Spleen (tissue), 7 donors: ENCODE measurements at regions not wholly inside any gene's neighbourhood (a gene's known extent, or its start where the extent isn't known, plus 50 kb on each side); places are given as distances from the start of the nearest gene placed in this dataset.

Experiments
- POLR2A ChIP-seq, 3 donors: fragments of 450-650 bp; IDR thresholded peaks; one replicate each; pipeline ENCODE4 v1.5.1; 2017; ENCODE audit warnings: antibody characterized with exemption in 3 of 3, mild to moderate bottlenecking in 1 of 3
- TF ChIP-seq, protein P1 (sequence below), 11 experiments: fragments of 200-600 bp in 7 of 11; fragments of 450-650 bp in 4 of 11; sonication (generic) in 4 of 11; IDR thresholded peaks in 8 of 11; conservative IDR thresholded peaks in 3 of 11; 1 replicate in 7 of 11; 2 replicates in 4 of 11; pipeline versions ENCODE4 v1.4.0 to v1.8.0; 2016 to 2021; ENCODE audit warnings: antibody characterized with exemption in 11 of 11, inconsistent platforms in 4 of 11, mild to moderate bottlenecking in 1 of 11
- donor health status: DM: no; HTN: no; CAD: no; lungs with moderate emphysema.
- donor health status: DM: no; HTN: no; CAD: no.
- donor health status: DM: no; HTN: no; CAD: no.

GRCh38 chr1:238789916-238790667 is 596.3 kb upstream of the CHRM3 start:
- TF ChIP-seq, protein P1, sequence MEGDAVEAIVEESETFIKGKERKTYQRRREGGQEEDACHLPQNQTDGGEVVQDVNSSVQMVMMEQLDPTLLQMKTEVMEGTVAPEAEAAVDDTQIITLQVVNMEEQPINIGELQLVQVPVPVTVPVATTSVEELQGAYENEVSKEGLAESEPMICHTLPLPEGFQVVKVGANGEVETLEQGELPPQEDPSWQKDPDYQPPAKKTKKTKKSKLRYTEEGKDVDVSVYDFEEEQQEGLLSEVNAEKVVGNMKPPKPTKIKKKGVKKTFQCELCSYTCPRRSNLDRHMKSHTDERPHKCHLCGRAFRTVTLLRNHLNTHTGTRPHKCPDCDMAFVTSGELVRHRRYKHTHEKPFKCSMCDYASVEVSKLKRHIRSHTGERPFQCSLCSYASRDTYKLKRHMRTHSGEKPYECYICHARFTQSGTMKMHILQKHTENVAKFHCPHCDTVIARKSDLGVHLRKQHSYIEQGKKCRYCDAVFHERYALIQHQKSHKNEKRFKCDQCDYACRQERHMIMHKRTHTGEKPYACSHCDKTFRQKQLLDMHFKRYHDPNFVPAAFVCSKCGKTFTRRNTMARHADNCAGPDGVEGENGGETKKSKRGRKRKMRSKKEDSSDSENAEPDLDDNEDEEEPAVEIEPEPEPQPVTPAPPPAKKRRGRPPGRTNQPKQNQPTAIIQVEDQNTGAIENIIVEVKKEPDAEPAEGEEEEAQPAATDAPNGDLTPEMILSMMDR (IDR thresholded peaks at IDR 0.05 in 8 of 11, conservative IDR thresholded peaks at IDR 0.05 in 3 of 11): no peak
- TF ChIP-seq POLR2A (IDR thresholded peaks at IDR 0.05): no peak
